ENCODE measurements at regions not wholly inside any gene's neighbourhood (a gene's known extent, or its start where the extent isn't known, plus 50 kb on each side); places are given as distances from the start of the nearest gene placed in this dataset.

DNA sequence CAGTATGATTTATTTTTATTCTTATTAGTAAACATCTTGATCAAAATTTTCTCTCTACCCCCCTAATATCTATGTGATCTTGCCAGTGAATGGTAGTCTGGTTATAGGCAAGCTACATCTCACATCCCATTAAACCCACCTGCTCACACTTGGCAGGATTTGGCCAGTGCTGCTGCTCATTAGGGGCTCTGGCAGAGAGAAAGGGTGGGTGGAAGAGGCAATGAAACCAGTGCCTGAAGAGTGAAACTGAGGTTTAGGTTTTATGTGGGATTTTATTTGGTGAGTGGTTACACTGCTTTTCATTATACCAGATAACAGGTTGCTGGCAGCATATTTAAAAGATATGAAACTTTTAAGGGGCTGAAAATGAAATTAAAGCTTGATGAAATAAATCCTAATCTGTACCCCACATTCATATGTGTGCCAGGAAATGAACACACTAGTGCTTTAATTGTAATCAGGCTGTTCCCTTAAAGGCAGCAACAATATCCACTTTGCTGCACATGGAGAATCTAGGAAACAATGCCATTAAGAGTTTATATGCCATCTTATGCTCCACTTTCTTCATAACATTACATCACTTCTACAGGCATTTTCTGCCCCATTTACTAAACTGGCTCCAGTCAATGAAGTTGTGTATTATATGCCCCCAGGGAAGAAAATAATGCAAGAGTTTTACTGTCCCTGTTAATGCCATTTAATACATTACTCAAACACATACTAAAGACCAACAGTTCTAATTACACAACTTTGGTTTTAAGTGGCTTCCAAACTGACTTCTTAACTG is 688.7 kb downstream of the MECOM start:
- DNase-seq = no peak
- no peak overlapping the region for H3K4me3 ChIP-seq (ENCODE audit: low read length)
- no peaks in the 10 kb centered on the region for H3K4me1 ChIP-seq (ENCODE audit: low read length)
- H2AFZ ChIP-seq (ENCODE audit: low read length) = no peak overlapping the region
- H3K9me2 ChIP-seq (replicated peaks; ENCODE audit: insufficient read depth, low read length) = no peaks in the 10 kb centered on the region
- no peaks in the 10 kb centered on the region for H3K27me3 ChIP-seq (ENCODE audit: low read length)
- no peaks in the 10 kb centered on the region for H3K9me3 ChIP-seq (ENCODE audit: low read length)
- H3K79me2 ChIP-seq (ENCODE audit: low read length) = no peaks in the 10 kb centered on the region
- no peak overlapping the region for H3K4me2 ChIP-seq (ENCODE audit: low read depth, low read length, poor library complexity, severe bottlenecking)
- H3K36me3 ChIP-seq (ENCODE audit: insufficient read depth, low read length) = no peaks in the 10 kb centered on the region
- H3K27ac ChIP-seq (ENCODE audit: low read length) = no peak overlapping the region
- H4K20me1 ChIP-seq (ENCODE audit: insufficient read depth, low read depth, low read length) = no peaks in the 10 kb centered on the region
- H3K9ac ChIP-seq (ENCODE audit: low read length) = no peak overlapping the region

DNA sequence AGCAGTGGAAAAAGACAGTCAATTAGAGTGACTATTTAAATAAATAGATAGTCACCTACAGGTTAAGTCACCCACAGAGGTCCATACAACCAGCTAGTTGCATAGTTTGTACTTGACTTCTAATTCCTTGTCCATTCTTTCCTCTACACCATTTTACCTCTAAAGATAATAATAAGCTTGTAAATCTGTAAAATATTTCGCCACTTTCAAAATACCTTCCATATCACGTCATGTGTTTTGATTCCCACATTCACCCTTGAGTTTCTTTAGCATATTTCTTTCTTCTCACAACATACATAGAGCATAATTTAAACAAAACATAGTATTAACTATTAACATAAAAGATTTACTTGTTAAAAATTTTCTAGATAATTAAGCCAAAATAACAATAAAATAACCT is 689.6 kb downstream of the MECOM start:
- Histone ChIP-seq H3K36me3 (ENCODE audit: insufficient read depth, low read length) (no peaks in the 10 kb centered on the region), H4K20me1 (ENCODE audit: insufficient read depth, low read depth, low read length) (no peaks in the 10 kb centered on the region), H3K9ac (ENCODE audit: low read length) (no peak overlapping the region), H2AFZ (ENCODE audit: low read length) (no peak overlapping the region), H3K4me2 (ENCODE audit: low read depth, low read length, poor library complexity, severe bottlenecking) (no peak overlapping the region), H3K4me1 (ENCODE audit: low read length) (no peaks in the 10 kb centered on the region), H3K79me2 (ENCODE audit: low read length) (no peaks in the 10 kb centered on the region), H3K27ac (ENCODE audit: low read length) (no peak overlapping the region), H3K4me3 (ENCODE audit: low read length) (no peak overlapping the region), H3K27me3 (ENCODE audit: low read length) (no peaks in the 10 kb centered on the region), H3K9me3 (ENCODE audit: low read length) (no peaks in the 10 kb centered on the region), H3K9me2 (replicated peaks; ENCODE audit: insufficient read depth, low read length) (no peaks in the 10 kb centered on the region)
- no peak for DNase-seq

DNA sequence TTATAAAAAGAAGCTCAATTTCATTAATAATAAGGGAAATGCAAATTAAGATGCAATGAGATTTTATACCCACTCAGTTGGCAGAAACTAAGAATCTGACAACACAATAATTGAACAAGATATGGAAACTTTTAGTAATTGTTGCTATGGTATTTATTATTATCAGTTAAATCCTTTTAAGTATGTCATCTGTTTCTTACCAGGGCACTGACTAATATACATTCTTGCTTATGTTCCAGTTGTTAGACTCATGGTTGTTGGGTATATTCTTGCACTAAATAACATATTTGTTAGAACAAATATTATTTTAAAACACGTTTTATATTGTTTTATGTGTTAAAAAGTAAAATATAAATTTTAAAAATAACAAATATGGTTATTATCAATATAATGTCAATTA is 690.3 kb downstream of the MECOM start:
- no peak for DNase-seq
- Histone ChIP-seq H4K20me1 (ENCODE audit: insufficient read depth, low read depth, low read length) (no peaks in the 10 kb centered on the region), H3K9me3 (ENCODE audit: low read length) (no peaks in the 10 kb centered on the region), H3K27ac (ENCODE audit: low read length) (no peak overlapping the region), H3K4me2 (ENCODE audit: low read depth, low read length, poor library complexity, severe bottlenecking) (no peak overlapping the region), H2AFZ (ENCODE audit: low read length) (no peak overlapping the region), H3K9me2 (replicated peaks; ENCODE audit: insufficient read depth, low read length) (no peaks in the 10 kb centered on the region), H3K4me1 (ENCODE audit: low read length) (no peaks in the 10 kb centered on the region), H3K9ac (ENCODE audit: low read length) (no peak overlapping the region), H3K27me3 (ENCODE audit: low read length) (no peaks in the 10 kb centered on the region), H3K36me3 (ENCODE audit: insufficient read depth, low read length) (no peaks in the 10 kb centered on the region), H3K4me3 (ENCODE audit: low read length) (no peak overlapping the region), H3K79me2 (ENCODE audit: low read length) (no peaks in the 10 kb centered on the region)

DNA sequence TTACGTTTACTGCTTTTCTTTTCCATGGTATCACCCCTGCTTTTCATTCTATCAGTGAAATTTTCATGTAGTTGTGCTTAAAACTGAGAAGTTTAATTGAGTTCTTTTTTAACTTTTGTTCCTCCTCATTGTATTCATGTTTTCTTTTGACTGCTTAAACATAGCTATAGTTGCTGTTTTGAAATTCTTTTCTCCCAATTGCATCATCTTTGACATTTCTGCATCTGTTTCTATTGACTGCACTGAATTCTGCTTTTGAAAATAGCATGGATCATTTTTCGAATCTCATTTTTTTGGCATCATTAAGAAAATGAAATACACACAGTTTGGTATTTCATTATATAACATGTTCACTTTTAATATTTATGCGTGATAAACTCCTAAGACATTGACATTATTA is 694.9 kb downstream of the MECOM start:
- DNase-seq = no peak
- Histone ChIP-seq H3K9ac (ENCODE audit: low read length) (no peak overlapping the region), H4K20me1 (ENCODE audit: insufficient read depth, low read depth, low read length) (no peaks in the 10 kb centered on the region), H3K27ac (ENCODE audit: low read length) (no peak overlapping the region), H3K9me3 (ENCODE audit: low read length) (no peaks in the 10 kb centered on the region), H3K4me3 (ENCODE audit: low read length) (no peak overlapping the region), H3K79me2 (ENCODE audit: low read length) (no peaks in the 10 kb centered on the region), H2AFZ (ENCODE audit: low read length) (no peak overlapping the region), H3K27me3 (ENCODE audit: low read length) (no peaks in the 10 kb centered on the region), H3K4me1 (ENCODE audit: low read length) (no peaks in the 10 kb centered on the region), H3K9me2 (replicated peaks; ENCODE audit: insufficient read depth, low read length) (no peaks in the 10 kb centered on the region), H3K4me2 (ENCODE audit: low read depth, low read length, poor library complexity, severe bottlenecking) (no peak overlapping the region), H3K36me3 (ENCODE audit: insufficient read depth, low read length) (no peaks in the 10 kb centered on the region)

DNA sequence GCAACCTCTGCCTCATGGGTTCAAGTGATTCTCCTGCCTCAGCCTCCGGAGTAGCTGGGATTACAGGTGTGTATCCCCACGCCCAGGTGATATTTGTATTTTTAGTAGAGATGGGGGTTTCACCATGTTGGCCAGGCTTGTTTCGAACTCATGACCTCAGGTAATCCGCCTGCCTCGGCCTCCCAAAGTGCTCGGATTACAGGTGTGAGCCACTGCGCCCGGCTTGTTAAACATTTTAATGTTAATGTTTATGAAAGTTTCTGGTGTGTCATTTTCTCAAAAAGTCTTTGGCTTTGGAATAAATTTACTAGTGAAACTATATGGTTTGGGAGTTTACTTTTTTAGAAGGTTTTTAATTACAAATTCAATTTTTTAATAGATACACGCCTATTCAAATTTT is 698.8 kb downstream of the MECOM start:
- Histone ChIP-seq H3K9me2 (replicated peaks; ENCODE audit: insufficient read depth, low read length) (no peaks in the 10 kb centered on the region), H3K4me1 (ENCODE audit: low read length) (no peaks in the 10 kb centered on the region)

DNA sequence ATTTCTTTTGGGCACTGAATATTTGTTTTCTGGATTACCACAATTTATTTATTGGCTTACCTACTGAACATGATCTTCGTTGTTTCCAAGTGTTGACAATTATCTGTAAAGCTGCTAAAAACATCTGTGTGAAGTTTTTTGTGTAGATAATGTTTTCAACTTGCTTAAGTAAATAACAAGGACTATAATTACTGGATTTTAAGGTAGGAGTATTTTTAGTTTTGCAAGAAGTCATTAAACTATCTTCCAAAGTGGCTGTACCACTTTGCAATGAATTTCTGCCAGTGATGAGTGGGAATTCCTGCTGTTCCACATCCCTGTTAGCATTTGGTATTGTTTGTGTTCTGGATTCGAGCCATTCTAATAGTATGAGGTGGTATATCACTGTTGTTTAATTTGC is 702.2 kb downstream of the MECOM start:
- Histone ChIP-seq H3K27me3 (ENCODE audit: low read length) (no peaks in the 10 kb centered on the region), H3K4me1 (ENCODE audit: low read length) (no peaks in the 10 kb centered on the region), H3K4me3 (ENCODE audit: low read length) (no peak overlapping the region), H4K20me1 (ENCODE audit: insufficient read depth, low read depth, low read length) (no peaks in the 10 kb centered on the region), H3K4me2 (ENCODE audit: low read depth, low read length, poor library complexity, severe bottlenecking) (no peak overlapping the region), H3K79me2 (ENCODE audit: low read length) (no peaks in the 10 kb centered on the region), H2AFZ (ENCODE audit: low read length) (no peak overlapping the region), H3K9me2 (replicated peaks; ENCODE audit: insufficient read depth, low read length) (no peaks in the 10 kb centered on the region), H3K9me3 (ENCODE audit: low read length) (no peaks in the 10 kb centered on the region), H3K9ac (ENCODE audit: low read length) (no peak overlapping the region), H3K36me3 (ENCODE audit: insufficient read depth, low read length) (no peaks in the 10 kb centered on the region), H3K27ac (ENCODE audit: low read length) (no peak overlapping the region)
- no peak for DNase-seq

More for the DNA sequence above, 698.8 kb downstream of the MECOM start:
- no peak overlapping the region for H3K4me3 ChIP-seq (ENCODE audit: low read length)
- DNase-seq = no peak
- H4K20me1 ChIP-seq (ENCODE audit: insufficient read depth, low read depth, low read length) = no peaks in the 10 kb centered on the region
- H3K36me3 ChIP-seq (ENCODE audit: insufficient read depth, low read length) = no peaks in the 10 kb centered on the region
- H3K79me2 ChIP-seq (ENCODE audit: low read length) = no peaks in the 10 kb centered on the region
- H3K9me3 ChIP-seq (ENCODE audit: low read length) = no peaks in the 10 kb centered on the region
- no peak overlapping the region for H3K27ac ChIP-seq (ENCODE audit: low read length)
- no peak overlapping the region for H3K9ac ChIP-seq (ENCODE audit: low read length)
- H2AFZ ChIP-seq (ENCODE audit: low read length) = no peak overlapping the region
- no peak overlapping the region for H3K4me2 ChIP-seq (ENCODE audit: low read depth, low read length, poor library complexity, severe bottlenecking)
- no peaks in the 10 kb centered on the region for H3K27me3 ChIP-seq (ENCODE audit: low read length)

DNA sequence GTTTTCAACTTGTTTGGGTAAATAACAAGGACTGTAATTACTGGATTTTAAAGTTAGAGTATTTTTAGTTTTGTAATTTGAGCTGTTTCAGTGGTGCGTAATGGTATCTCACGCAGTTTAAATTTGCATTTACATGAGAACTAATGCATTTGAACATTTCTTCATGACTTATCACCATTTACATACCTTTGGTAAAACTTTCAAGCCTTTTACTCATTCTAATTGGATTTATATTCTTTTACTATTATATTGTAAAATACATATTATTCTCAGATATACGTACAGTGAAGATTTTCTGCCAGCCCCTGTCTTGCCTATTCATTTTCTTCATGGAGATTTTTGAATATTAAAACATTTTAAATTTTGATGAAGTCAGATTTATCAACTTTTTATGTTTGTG is 703.8 kb downstream of the MECOM start:
- Histone ChIP-seq H3K9ac (ENCODE audit: low read length) (no peak overlapping the region), H3K27me3 (ENCODE audit: low read length) (no peaks in the 10 kb centered on the region), H2AFZ (ENCODE audit: low read length) (no peak overlapping the region), H3K4me1 (ENCODE audit: low read length) (no peaks in the 10 kb centered on the region), H3K9me3 (ENCODE audit: low read length) (no peaks in the 10 kb centered on the region), H3K36me3 (ENCODE audit: insufficient read depth, low read length) (no peaks in the 10 kb centered on the region), H3K4me2 (ENCODE audit: low read depth, low read length, poor library complexity, severe bottlenecking) (no peak overlapping the region), H3K27ac (ENCODE audit: low read length) (no peak overlapping the region), H4K20me1 (ENCODE audit: insufficient read depth, low read depth, low read length) (no peaks in the 10 kb centered on the region), H3K4me3 (ENCODE audit: low read length) (no peak overlapping the region), H3K9me2 (replicated peaks; ENCODE audit: insufficient read depth, low read length) (no peaks in the 10 kb centered on the region), H3K79me2 (ENCODE audit: low read length) (no peaks in the 10 kb centered on the region)
- DNase-seq = no peak

DNA sequence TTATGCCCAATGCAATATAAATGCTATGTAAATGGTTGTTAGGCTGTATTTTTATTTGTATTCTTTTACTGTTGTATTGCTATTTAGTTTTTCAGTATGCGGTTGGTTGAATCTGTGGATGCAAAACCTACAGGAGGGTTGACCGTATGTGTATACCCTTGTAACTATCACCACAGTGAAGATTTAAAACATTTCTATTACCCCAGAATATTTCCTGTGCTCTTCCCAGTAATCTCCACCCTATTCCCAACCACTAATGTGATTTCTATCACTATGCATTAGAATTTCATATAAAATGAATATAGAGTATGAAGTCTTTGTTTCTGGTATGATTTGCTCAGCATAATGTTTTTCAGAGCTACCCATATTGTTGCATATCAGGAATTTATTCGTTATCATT is 705.0 kb downstream of the MECOM start:
- Histone ChIP-seq H3K4me1 (ENCODE audit: low read length) (no peaks in the 10 kb centered on the region), H3K9me2 (replicated peaks; ENCODE audit: insufficient read depth, low read length) (no peaks in the 10 kb centered on the region), H2AFZ (ENCODE audit: low read length) (no peak overlapping the region)

More for the DNA sequence above, 705.0 kb downstream of the MECOM start:
- H3K36me3 ChIP-seq (ENCODE audit: insufficient read depth, low read length) = no peaks in the 10 kb centered on the region
- no peak overlapping the region for H3K4me2 ChIP-seq (ENCODE audit: low read depth, low read length, poor library complexity, severe bottlenecking)
- no peak overlapping the region for H3K4me3 ChIP-seq (ENCODE audit: low read length)
- no peaks in the 10 kb centered on the region for H4K20me1 ChIP-seq (ENCODE audit: insufficient read depth, low read depth, low read length)
- no peaks in the 10 kb centered on the region for H3K79me2 ChIP-seq (ENCODE audit: low read length)
- DNase-seq = no peak
- H3K27me3 ChIP-seq (ENCODE audit: low read length) = no peaks in the 10 kb centered on the region
- H3K27ac ChIP-seq (ENCODE audit: low read length) = no peak overlapping the region
- H3K9me3 ChIP-seq (ENCODE audit: low read length) = no peaks in the 10 kb centered on the region
- H3K9ac ChIP-seq (ENCODE audit: low read length) = no peak overlapping the region
